ENCODE measurements at regions not wholly inside any gene's neighbourhood (a gene's known extent, or its start where the extent isn't known, plus 50 kb on each side); places are given as distances from the start of the nearest gene placed in this dataset.

GRCh38 chr5:52502460-52502999 is 285.2 kb upstream of the ITGA1 start:
- no peak for DNase-seq (ENCODE audit: low read depth)

- no peak for DNase-seq (ENCODE audit: low read depth)
Measured at GRCh38 chr5:52504584-52505240, 283.0 kb upstream of the ITGA1 start.

- no peak for DNase-seq (ENCODE audit: low read depth)
Measured at GRCh38 chr5:52517667-52518066, 270.0 kb upstream of the ITGA1 start.

- no peak for DNase-seq (ENCODE audit: low read depth)
Measured at GRCh38 chr5:52520171-52520570, 267.5 kb upstream of the ITGA1 start.

GRCh38 chr5:52521236-52521635 is 266.5 kb upstream of the ITGA1 start:
- no peak for DNase-seq (ENCODE audit: low read depth)

GRCh38 chr5:52523701-52524100 is 264.0 kb upstream of the ITGA1 start:
- DNase-seq (ENCODE audit: low read depth) = no peak

GRCh38 chr5:52531105-52531504 is 256.6 kb upstream of the ITGA1 start:
- DNase-seq (ENCODE audit: low read depth) = no peak

GRCh38 chr5:52543594-52543993 is 244.1 kb upstream of the ITGA1 start:
- DNase-seq (ENCODE audit: low read depth) = no peak

GRCh38 chr5:52544738-52545137 is 243.0 kb upstream of the ITGA1 start:
- no peak for DNase-seq (ENCODE audit: low read depth)

- DNase-seq (ENCODE audit: low read depth) = no peak
Measured at GRCh38 chr5:52554293-52554692, 233.4 kb upstream of the ITGA1 start.

GRCh38 chr5:52560366-52560765 is 227.3 kb upstream of the ITGA1 start:
- DNase-seq (ENCODE audit: low read depth) = no peak

GRCh38 chr5:52562473-52562872 is 225.2 kb upstream of the ITGA1 start:
- DNase-seq (ENCODE audit: low read depth) = no peak

GRCh38 chr5:52564587-52564986 is 223.1 kb upstream of the ITGA1 start:
- no peak for DNase-seq (ENCODE audit: low read depth)

- DNase-seq (ENCODE audit: low read depth) = no peak
Measured at GRCh38 chr5:52577546-52577945, 210.2 kb upstream of the ITGA1 start.

GRCh38 chr5:52579391-52579790 is 208.3 kb upstream of the ITGA1 start:
- DNase-seq (ENCODE audit: low read depth) = no peak

- no peak for DNase-seq (ENCODE audit: low read depth)
Measured at GRCh38 chr5:52580921-52581320, 206.8 kb upstream of the ITGA1 start.

- no peak for DNase-seq (ENCODE audit: low read depth)
Measured at GRCh38 chr5:52582313-52582712, 205.4 kb upstream of the ITGA1 start.

GRCh38 chr5:52587131-52587530 is 200.6 kb upstream of the ITGA1 start:
- DNase-seq (ENCODE audit: low read depth) = no peak

- DNase-seq (ENCODE audit: low read depth) = no peak
Measured at GRCh38 chr5:52597625-52598024, 190.1 kb upstream of the ITGA1 start.

GRCh38 chr5:52598968-52599367 is 188.7 kb upstream of the ITGA1 start:
- DNase-seq (ENCODE audit: low read depth) = no peak

- DNase-seq (ENCODE audit: low read depth) = no peak
Measured at GRCh38 chr5:52603778-52604554, 183.8 kb upstream of the ITGA1 start.

GRCh38 chr5:52605317-52606313 is 182.1 kb upstream of the ITGA1 start:
- no peak for DNase-seq (ENCODE audit: low read depth)

Measured in stimulated activated CD8-positive, alpha-beta memory T cell treated with anti-CD3 and anti-CD28 coated beads, Interleukin-12 subunit alpha, Interleukin-12 subunit beta, amount 100 ng/mL, for 1 hour (primary cell).